MCF 10A (cell line): ENCODE measurements at regions not wholly inside any gene's neighbourhood (a gene's known extent, or its start where the extent isn't known, plus 50 kb on each side); places are given as distances from the start of the nearest gene placed in this dataset.
"Not testable (repeated sequence)": the region's sequence is repeated elsewhere in the genome, so short reads cannot be mapped to it uniquely, and the experiment has no call there.

Experiments used
- BruUV-seq: library from RNA; stranded (reverse); fragments of 400-500 nt; replicated peaks from 2 replicates; lab custom pipeline; 2021; lab: Mats Ljungman, UMichigan
- CTCF ChIA-PET: fragments of 300-600 bp; sonication (Branson Sonifier 250); formaldehyde crosslinking; extraction: SDS; loops from one replicate; lab custom pipeline; 2021; ENCODE audit warnings: antibody characterized with exemption, inconsistent platforms; lab: Yijun Ruan, JAX
- POLR2A ChIA-PET: fragments of 300-600, 350-650 bp; sonication (Branson Sonifier 250); formaldehyde crosslinking; extraction: SDS; loops from one replicate; lab custom pipeline; 2020; ENCODE audit warnings: antibody characterized with exemption, inconsistent platforms; lab: Yijun Ruan, JAX
- DNase-seq: peaks from one replicate; pipeline ENCODE4 v3.0.0-alpha.2; 2018; ENCODE audit not compliant: unreplicated experiment
- H3K27ac Mint-ChIP-seq: one replicate; pipeline ENCODE4 v1.8.0; 2022; ENCODE audit warnings: mild to moderate bottlenecking, low read depth, mixed read lengths; ENCODE audit not compliant: unreplicated experiment
- H3K27me3 Mint-ChIP-seq: one replicate; pipeline ENCODE4 v1.8.0; 2022; ENCODE audit warnings: mixed read lengths; ENCODE audit not compliant: insufficient read depth, unreplicated experiment
- H3K36me3 Mint-ChIP-seq: one replicate; pipeline ENCODE4 v1.8.0; 2022; ENCODE audit warnings: mild to moderate bottlenecking, moderate library complexity, mixed read lengths; ENCODE audit not compliant: insufficient read depth, unreplicated experiment
- H3K4me1 Mint-ChIP-seq: one replicate; pipeline ENCODE4 v1.8.0; 2022; ENCODE audit warnings: mixed read lengths; ENCODE audit not compliant: insufficient read depth, unreplicated experiment
- H3K4me3 Mint-ChIP-seq: one replicate; pipeline ENCODE4 v1.8.0; 2022; ENCODE audit warnings: mild to moderate bottlenecking, moderate library complexity, mixed read lengths; ENCODE audit not compliant: unreplicated experiment
- H3K9me3 Mint-ChIP-seq: one replicate; pipeline ENCODE4 v1.8.0; 2022; ENCODE audit warnings: mixed read lengths; ENCODE audit not compliant: unreplicated experiment
- CTCF ChIP-seq: fragments of 200-600 bp; IDR thresholded peaks from one replicate; pipeline ENCODE4 v1.8.0; 2022; ENCODE audit warnings: antibody characterized with exemption, mild to moderate bottlenecking; ENCODE audit not compliant: unreplicated experiment
- intact Hi-C: fragments of 100-400 bp; cut with micrococcal nuclease; formaldehyde crosslinking; loops from 2 replicates; pipeline ENCODE4 v1.14.1; 2022

GRCh38 chr13:47892374-47892773, 108.7 kb downstream of the SUCLA2 start:
- no TSS peak for BruUV-seq
- POLR2A ChIA-PET: no interaction called here
- CTCF ChIA-PET: no interaction called here
- Mint-ChIP-seq H3K4me1 (peaks cover 15% of the 10 kb centered on the region), H3K4me3 (no peak overlapping the region), H3K27ac (no peak overlapping the region), H3K27me3 (no peaks in the 10 kb centered on the region), H3K36me3 (peaks cover 5% of the 10 kb centered on the region), H3K9me3 (no peaks in the 10 kb centered on the region)
- no peak for DNase-seq
- intact Hi-C loops: no loop called here
- no peak for TF ChIP-seq CTCF

GRCh38 chr13:47890146-47890814, 110.8 kb downstream of the SUCLA2 start:
- intact Hi-C loops: no loop called here
- DNase-seq: peak; percentile 11
- CTCF ChIA-PET: no interaction called here
- TSS peak; percentile 91 for BruUV-seq
- H3K4me3 Mint-ChIP-seq: no peak overlapping the region
- POLR2A ChIA-PET: interaction anchor here (0.6 kb wide), 1 partner anchor 13 kb away, joined by 3 read pairs; no protein-coding TSS in a partner anchor
- H3K36me3 Mint-ChIP-seq: peaks cover 2% of the 10 kb centered on the region
- no peaks in the 10 kb centered on the region for H3K9me3 Mint-ChIP-seq
- peak overlapping the region; percentile 47 for H3K27ac Mint-ChIP-seq
- TF ChIP-seq CTCF: no peak
- peaks cover 9% of the 10 kb centered on the region for H3K4me1 Mint-ChIP-seq
- H3K27me3 Mint-ChIP-seq: no peaks in the 10 kb centered on the region

GRCh38 chr13:47886314-47886713, 114.8 kb downstream of the SUCLA2 start:
- H3K9me3 Mint-ChIP-seq: no peaks in the 10 kb centered on the region
- H3K36me3 Mint-ChIP-seq: no peaks in the 10 kb centered on the region
- CTCF ChIA-PET: no interaction called here
- no peaks in the 10 kb centered on the region for H3K27me3 Mint-ChIP-seq
- DNase-seq: no peak
- intact Hi-C loops: no loop called here
- H3K4me1 Mint-ChIP-seq: peaks cover 9% of the 10 kb centered on the region
- no peak overlapping the region for H3K4me3 Mint-ChIP-seq
- BruUV-seq: no TSS peak
- no peak for TF ChIP-seq CTCF
- POLR2A ChIA-PET: interaction anchor here (0.7 kb wide), 1 partner anchor 16 kb away, joined by 4 read pairs; no protein-coding TSS in a partner anchor
- no peak overlapping the region for H3K27ac Mint-ChIP-seq

- H3K36me3 Mint-ChIP-seq: no peaks in the 10 kb centered on the region
- no peaks in the 10 kb centered on the region for H3K4me1 Mint-ChIP-seq
- no peak overlapping the region for H3K27ac Mint-ChIP-seq
- TF ChIP-seq CTCF: no peak
- no peaks in the 10 kb centered on the region for H3K9me3 Mint-ChIP-seq
- no peaks in the 10 kb centered on the region for H3K27me3 Mint-ChIP-seq
- intact Hi-C loops: no loop called here
- no peak overlapping the region for H3K4me3 Mint-ChIP-seq
- POLR2A ChIA-PET: no interaction called here
- BruUV-seq: no TSS peak
- CTCF ChIA-PET: no interaction called here
- DNase-seq: no peak
Measured at GRCh38 chr13:47875201-47875600, 125.9 kb downstream of the SUCLA2 start.

- H3K9me3 Mint-ChIP-seq, intact Hi-C loops, H3K36me3 Mint-ChIP-seq, H3K27ac Mint-ChIP-seq, H3K27me3 Mint-ChIP-seq, BruUV-seq, DNase-seq, H3K4me1 Mint-ChIP-seq, POLR2A ChIA-PET, H3K4me3 Mint-ChIP-seq: not testable (repeated sequence)
- CTCF ChIA-PET: interaction anchor here (0.6 kb wide), 1 partner anchor 1319 kb away, joined by 4 read pairs; no protein-coding TSS in a partner anchor
Measured at GRCh38 chr13:47873987-47874386, 127.1 kb downstream of the SUCLA2 start.

GRCh38 chr13:47873319-47873718, 127.8 kb downstream of the SUCLA2 start:
- H3K27ac Mint-ChIP-seq, H3K27me3 Mint-ChIP-seq, intact Hi-C loops, BruUV-seq, H3K4me3 Mint-ChIP-seq, H3K4me1 Mint-ChIP-seq, H3K36me3 Mint-ChIP-seq, H3K9me3 Mint-ChIP-seq, DNase-seq: not testable (repeated sequence)
- ChIA-PET POLR2A (interaction anchor here (1.5 kb wide), 1 partner anchor 13 kb away, joined by 4 read pairs; no protein-coding TSS in a partner anchor), CTCF (interaction anchor here (0.6 to 0.7 kb wide), 3 partner anchors 18 to 1318 kb away, joined by 3 to 4 read pairs (median 3); no protein-coding TSS in a partner anchor)
